DMS 273 (cell line): ENCODE measurements at regions not wholly inside any gene's neighbourhood (a gene's known extent, or its start where the extent isn't known, plus 50 kb on each side); places are given as distances from the start of the nearest gene placed in this dataset.
A peak's percentile ranks its signal among the peaks of the same experiment; 100 is the strongest.

ENCODE experiments used
- DNase-seq: peaks from one replicate; lab custom pipeline; 2025; ENCODE audit not compliant: unreplicated experiment; lab: John Stamatoyannopoulos, UW

DNA sequence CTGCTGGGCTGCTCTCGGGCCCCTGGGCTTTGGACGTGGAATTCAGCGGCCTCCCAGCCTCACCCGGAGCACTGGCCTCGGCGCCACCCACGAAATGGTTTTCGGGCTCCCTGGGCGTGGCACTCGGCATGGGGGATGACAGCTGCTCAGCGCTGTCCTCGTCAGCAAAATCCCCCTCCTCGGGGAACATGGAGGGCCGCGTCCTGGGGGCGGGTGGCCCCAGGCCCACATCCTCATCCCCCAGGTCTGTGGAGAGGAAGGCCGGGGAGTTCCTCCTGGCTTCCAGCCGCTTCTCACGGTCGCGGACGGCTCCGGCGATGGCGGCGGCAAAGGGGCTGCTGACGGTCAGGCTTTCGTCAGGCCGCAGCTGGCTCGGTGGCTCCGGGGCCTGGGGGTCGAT lies 88.4 kb downstream of the CTTN start:
- DNase-seq = no peak

DNA sequence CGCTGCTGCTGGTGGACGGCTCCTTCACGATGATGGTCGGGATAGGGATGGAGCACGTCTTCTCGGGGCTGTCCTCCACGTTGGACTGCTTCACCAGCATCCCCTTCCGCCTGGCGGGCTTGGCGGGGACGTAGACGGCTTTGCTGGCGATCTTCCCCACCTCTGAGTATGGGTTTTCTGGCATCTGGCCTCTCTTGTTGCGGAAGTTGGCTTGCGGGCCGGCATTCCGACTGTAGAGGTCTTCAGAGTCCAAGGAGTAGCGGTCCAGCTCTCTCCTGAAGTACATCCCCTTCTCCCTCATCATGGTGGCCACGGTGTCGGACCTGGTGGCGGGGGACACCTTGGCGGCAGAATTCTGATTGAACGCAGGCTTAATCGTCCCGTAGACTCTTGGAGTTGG lies 88.8 kb downstream of the CTTN start:
- DNase-seq = no peak

DNA sequence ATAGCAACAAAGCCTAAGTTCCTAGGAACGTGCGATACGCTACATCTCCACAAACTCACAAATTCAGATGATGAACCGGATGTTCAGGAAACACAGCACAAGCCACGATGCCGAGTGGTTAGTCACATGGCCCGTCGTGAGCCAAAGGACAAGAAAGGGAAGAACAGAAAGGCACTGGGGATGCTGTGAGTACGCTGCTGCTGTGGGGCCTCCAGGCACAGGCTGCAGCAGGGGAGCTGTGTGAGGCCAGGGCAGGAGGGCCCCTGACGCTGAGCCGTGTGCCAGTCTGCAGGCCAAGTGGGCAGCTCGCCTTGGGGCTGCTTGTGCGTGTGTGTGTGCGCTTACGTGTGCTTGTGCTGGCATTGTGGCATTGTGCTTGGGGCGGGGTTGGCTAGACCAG lies 89.4 kb downstream of the CTTN start:
- peak; percentile 57 for DNase-seq

DNA sequence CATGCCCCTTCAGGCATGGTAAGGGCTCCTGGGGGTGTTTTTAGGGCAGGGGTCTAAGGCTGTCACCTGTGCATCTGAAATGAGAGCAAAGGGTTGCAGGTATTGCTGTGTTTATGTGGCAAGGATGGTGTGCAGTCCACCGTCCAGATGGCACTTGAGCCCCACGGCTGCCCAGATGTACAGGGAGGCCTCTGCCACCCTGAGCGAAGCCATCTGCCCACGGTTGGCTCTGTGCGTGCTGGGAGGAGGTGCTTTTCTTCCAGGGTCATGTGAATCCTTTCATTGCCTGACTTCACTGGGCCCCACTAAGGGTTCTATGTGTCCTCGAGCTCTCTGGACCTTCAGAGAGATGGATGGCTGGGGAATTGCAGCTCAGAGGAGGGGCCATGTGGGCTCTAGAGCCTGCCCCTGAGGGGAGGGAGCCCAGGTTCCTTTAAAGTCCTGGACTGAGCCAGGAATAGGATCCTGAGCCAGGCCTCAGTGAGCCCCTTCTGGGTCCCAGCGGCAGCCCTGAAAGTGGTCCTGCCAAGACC lies 89.9 kb downstream of the CTTN start:
- peak; percentile 85 for DNase-seq

DNA sequence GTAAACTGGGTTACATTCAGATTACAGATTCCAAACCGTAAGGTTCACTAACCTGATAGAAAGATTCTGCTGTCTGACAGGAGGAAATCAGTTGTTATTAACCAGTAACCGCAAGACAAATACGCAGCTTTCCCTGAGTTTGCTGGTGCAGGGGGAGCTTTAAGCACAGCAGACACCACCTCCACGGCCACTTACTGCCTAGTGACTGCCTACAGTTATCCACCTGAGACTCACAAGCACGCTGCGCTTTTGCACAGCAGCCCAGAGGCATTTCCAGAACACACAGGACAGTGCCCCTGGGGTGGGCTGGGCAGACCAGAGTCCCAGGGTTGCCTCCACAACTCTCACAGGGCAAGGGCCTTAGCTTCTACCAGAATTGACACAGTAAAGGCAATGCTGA lies 90.9 kb downstream of the CTTN start:
- DNase-seq = no peak

DNA sequence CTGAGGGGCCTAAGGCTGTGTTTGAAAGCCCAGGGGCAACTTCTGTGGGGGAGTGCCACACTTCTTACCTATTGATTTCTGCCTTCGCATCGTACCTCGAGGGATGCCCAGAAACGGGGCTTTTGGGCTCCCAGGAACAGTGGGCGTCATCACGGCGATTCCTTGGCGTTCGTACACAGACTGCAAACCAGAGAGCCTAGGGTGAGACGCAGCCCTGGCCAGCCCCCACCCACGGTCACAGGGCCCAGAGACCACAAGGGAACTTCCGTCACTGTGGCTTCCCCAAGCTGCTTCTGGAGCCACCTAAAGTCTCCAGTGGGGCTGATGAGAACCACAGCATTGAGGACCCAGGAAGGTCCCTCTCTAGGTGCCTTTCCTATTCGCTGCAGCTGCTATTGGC lies 91.9 kb downstream of the CTTN start:
- no peak for DNase-seq

DNA sequence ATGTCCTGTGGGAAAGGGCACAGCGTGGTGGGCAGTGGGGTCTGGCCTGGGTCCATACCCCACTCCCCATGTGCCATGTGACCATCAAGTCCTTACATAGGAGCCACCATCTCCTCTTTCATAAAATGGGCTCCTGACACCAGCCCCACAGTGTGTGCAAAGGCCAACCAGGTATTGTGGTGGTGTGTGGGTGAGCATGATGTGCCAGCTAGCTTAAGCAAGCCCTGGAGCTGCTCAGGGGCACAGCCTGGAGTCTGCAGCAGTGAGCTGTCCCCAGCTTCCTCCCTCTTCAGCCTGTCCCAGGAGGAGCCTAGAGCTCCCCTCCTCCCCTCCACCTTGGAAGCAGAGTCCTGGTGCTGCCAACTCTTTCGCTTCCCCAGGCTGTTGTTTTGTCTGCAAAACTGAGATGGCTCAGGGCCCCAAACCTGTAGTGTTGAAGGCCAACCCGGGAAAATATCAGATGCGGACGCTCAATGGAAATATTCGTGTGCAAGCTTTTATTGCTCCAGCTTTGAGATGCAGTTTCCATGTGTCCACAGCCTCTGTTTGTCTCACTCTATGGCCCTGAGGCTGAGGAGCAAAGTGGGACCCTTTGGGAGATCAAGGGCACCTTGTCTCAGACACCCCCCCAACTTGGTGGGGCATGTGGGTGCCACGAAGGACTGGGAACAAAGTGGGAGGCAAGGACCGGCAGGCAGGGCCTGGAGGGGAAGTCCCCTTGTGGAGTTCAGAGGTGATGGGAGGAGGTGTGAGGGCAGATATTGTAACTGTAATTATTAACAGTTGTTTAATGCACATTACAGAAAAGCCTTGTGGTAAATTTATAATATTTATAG lies 92.6 kb downstream of the CTTN start:
- peak; percentile 51 for DNase-seq

DNA sequence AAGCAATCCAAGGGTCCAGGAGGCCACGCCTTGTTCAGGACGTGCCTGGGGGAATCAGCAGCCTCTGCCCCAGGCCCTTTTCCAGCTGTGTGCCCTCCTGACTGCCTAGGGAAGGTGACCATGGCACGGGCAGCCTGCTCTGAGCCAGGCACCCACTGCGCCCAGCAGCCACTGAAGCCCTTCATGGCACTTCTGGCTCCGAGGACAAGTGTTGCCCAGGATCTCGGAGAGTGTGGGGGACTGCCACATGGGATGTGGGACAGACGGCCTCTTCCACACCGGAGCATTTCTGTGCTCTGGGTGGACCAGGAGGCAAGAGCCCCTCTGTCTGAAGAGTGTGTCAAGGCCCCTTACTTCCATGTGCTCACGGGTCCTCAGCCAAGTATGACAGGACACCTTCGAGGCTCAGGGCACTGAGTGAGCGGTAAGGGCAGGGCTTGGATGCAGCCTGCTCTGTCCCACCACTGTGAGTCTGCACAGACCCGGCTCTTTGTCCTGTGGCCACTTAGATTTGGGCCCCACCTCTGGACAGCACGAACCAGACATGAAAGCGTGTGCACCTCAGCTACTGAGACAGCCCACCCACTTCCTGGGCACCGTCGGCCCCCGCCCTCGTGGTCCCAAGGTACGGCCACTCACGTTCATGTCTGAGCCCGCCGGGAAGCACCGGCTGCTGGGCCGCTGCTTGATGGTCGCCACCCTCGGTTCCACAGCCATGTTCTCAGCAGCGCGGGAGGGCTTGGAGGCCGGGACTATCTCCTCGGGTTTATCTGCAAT lies 93.6 kb downstream of the CTTN start:
- DNase-seq = no peak

DNA sequence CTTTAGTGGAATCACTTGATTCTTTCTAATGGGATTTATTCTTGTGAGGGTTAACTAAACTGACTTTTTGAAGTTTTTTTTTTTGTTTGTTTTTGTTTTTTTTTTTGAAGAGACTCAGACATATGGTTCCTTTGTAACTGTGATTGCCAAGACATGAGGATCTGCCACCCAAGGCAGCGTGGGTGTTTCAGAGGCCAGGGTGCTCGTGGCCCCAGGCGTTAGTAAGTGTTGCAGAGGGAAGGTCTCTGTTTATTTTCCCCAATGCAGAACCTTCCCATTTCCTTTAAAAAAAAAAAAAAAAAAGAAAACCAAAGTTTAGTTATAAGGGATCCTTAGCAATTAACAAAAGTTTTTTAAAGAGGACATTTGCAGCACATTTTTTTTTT lies 94.8 kb downstream of the CTTN start:
- DNase-seq = no peak

DNA sequence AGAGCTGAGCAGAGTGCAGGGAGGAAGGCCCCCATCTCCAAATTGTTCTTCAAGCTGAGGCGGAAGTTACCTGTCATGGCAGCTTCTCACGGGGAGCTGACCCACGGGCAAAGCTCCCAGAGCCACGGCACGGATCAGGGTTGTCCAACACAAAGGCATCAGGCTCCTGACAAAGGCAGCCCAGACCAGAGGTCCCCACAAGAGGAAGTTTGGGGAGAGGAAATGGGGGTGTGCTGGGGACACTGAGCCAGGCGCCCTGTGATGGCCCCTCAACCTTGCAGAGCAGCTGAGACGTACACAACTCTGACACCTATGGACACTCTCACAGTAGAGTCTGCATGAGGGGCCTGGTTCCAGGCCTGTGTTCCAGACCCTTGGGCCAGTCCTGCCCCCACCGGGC lies 95.6 kb downstream of the CTTN start:
- no peak for DNase-seq

DNA sequence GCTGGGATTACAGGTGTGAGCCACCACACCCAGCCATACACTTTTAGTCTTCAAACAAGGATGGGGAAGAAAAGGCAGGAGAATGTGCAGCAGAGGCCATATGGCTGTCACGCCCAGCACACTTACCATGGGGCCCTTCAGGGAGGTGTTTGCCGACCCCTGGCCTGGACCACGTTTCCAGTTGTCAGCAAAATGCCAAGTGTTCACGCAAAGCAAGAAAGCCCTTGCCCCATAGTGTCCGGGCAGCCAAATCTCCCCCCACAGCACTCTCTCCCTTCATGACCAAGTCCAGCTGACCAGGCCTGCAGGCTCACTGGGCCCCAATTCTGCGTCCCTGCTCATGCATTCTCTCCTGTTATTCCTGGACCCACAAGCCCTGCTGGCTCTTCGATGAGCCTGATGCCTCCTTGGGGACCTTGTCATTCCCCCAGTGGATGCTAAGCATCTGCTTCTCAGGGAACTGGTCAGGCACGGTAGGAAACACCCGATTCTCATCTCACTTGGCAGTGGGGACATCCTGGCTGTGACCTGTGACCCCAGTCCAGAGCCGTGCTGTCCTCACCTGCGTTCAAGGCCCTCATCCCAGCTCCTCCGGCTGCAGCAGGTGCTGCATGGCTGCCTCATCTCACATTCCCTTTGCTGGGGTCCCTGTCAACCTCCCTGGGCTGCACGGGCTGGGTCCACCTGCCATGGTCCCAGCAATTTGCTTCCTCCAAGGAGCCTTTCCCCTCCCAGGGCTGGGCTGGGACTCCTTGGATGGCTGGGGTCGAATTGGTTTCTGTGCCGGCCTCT lies 96.4 kb downstream of the CTTN start:
- no peak for DNase-seq

DNA sequence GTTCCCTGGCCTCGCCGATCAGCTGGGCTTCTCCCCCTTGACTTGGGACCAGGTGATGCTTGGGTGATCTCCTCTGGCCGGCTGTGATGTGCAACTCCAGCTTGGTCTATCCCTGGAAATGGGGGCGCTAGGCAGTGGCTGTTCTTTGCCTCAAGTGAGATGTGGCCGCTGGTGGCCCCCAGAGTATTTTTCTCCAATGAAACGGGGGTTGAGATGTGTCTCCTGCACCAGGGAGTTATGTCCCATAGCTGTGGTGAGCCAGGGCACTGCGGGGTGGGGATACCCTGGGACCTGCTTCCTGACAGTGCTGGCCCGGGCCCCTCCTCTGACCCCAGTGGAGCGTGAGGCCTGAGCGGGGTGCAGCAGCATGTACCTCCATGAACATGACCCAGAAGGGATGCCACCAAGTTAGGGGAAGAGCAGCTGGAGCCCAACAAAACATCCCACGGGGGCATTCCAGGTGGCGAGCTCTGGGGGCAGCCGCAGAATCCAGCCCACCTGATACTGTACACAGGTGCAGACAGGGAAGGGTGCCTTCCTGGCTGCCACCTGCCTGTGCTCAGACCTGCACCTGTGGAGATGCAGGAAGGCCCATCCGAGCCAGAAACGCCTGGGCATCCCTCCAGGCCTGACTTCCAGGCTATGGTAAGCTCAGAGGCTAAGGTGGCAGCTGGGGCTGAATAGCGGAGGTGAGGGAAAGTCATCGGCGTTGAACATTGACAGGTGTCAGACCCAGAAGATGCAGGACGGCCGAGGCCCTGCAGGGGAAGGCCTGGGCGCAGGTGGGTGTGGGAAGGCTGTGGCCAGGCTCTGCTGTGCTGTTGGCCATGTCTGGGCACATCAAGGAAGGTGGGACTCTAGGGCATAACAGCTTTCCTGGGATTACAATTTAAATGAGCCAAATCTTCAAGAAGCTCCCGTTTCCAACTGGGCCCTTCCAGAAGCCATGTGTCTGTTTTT lies 97.3 kb downstream of the CTTN start:
- peak; percentile 17 for DNase-seq

DNA sequence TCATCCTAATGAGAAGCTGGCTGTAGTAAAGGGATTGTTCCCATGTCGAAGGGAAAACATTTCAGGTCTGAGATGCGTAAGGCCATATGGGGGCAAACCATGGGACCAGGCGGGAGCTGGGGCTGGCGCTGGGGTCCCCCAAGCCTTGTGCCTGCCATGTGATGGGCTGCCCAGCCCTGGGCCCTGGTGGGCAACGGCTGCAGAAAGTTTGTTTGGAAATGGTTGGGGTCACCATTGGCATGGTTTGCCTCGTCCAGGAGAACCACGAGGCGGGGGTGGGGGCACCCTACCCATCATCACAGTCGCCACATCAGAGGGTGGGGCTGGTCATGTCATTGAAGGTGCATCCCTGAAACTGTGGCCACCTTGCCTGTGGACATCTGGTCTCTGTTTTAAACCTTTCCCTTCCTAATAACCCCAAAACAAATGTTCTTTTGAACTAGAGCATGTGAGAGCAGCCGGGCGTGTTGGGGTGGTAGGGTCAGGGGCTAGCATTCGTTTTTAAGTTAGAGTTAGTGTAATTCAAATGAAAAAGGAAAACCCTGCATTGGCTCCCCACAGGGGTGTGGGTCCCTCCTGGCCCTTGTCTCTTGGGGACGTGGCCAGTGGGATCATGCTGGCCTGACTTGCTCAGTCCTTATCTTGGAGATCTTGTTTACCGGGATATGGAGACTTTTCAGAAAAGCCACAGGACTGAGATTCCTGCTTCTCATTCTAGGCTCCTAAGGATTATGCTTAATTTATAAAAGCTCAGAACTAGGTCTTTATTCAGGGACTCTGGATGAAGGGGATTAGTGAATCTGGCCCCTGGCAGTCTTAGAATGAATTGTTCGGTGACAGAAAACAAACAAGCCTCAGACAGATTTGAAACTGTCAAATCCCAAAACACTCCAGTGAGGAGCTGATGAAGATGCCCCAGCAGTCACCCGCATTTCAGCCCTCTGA lies 98.5 kb downstream of the CTTN start:
- no peak for DNase-seq

DNA sequence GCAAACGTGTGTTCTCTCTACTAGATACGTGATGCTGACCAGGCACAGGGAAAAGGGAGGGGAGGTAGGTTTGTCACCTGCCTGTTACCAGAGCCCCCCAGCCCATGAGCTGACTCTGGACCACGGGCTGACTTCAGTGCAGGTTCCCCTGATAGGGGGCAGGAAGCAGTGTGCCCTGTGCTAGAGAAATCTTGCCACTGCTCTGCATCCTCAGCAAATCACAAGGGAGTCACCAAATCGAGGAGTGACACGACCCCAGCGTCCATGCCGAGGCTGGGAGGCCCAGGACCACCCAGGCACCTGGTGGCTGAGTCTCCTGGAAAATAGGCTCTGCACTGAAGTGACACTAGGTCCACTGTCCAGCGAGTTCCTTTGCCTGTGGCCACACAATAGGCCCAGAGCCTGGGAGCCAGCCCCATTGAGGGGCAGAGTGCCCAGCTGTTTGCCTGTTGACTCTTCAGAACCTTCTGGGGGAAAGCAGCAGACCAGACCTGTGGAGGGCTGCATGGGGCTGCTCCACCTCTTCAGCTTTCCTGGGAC lies 99.3 kb downstream of the CTTN start:
- DNase-seq = no peak

DNA sequence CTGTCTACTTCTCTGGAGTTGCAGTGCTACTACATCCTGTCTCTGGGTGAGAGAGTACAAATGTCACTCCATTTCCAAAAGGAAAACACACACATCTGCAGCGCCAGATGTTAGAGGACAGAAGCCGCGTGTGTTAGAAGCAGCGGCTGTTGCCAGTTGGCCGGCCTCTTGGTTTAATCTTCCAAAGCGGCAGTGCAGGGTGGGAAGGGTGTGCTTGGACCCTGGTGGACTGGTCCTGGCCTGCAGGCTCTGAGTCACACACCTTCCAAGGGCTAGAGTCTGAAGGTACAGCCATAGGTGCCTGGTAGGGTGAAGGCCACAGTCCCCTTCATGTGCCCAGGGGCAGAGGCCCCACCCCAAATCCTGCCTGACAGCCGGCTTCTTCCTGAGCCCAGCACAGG lies 99.8 kb downstream of the CTTN start:
- DNase-seq = peak; percentile 67

DNA sequence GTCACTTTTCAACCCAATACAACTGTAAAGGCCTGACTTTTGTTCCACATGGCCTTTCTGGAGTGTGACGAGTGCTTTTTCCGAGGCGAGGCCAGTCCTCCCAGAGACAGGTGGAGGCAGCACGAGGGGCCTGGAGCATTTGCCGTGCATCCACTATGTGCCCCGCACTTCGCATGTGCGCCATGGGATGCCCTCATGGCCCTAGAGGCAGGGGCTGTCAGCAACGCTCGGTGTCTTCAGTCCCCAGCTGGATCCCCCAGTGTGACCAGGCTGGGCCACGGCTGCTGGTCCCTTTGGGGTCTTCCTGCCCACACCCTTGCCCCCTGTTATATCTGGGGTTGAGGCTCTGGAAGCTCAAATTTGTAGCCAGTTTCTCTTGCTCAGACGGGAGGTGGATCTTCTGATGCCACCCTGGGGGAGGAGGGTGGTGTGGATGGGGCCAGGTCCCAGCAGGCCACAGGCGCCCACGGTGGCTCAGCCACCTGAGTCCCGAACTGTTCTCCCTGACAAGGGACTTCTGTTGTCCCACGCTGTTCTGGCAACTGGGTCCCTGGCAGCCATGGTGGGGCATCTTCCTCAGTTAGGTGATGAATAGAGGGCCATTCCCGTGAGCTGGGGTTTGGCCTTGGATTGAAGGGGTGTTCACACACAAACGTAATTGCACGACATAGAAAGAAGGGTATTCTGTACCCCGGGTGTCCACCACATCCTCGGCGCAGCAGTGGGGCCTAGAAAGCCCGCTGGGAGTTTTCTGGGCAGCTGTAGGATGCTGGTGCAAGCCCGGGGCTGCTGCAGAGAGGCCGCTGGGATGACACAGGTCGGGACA lies 100.9 kb downstream of the CTTN start:
- DNase-seq = no peak

DNA sequence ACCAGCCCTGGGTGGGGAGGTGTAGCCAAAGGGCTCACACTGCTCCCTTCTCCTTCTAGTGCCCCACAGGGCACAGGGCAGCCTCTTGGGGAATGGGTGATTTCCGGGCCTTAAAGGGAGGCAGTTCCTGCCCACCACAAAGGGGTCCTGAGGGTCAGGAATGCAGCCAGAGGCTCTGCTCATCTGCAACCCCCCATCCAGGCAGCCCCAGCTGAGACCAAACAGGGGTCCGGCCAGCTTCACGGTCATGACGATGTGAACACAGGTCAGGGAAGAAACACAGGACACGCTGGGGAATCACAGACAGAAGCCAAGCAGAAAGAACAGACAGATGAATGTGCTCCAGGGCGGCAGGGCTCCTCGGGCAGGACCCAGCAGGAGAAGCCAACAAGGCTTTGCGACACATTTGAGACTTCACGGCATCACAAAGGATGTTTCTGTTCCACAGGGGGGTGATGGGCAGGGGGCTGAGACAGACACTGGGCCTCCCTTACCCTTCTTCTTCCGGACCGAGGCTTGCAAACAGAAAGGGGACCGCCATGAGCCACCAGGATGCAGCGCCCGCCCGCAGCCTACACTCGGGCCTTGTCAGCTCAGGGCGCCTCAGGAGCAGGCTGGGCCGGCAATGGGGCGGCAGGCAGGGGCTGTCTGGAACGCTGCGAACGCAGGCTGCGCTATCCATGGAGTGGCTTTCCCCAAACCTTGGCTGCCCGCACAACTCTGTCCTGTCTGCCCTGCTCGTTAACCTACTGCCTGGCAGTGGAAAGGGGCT lies 101.9 kb downstream of the CTTN start:
- no peak for DNase-seq
